Ramos (cell line): ENCODE measurements at regions not wholly inside any gene's neighbourhood (a gene's known extent, or its start where the extent isn't known, plus 50 kb on each side); places are given as distances from the start of the nearest gene placed in this dataset.

ENCODE experiments used
- in situ Hi-C: fragments of 300-500 bp; cut with MboI; formaldehyde crosslinking; loops from one replicate; pipeline ENCODE4 v1.14.3; 2022; ENCODE audit warnings: low sequenced_read_pairs; ENCODE audit not compliant: unreplicated experiment

DNA sequence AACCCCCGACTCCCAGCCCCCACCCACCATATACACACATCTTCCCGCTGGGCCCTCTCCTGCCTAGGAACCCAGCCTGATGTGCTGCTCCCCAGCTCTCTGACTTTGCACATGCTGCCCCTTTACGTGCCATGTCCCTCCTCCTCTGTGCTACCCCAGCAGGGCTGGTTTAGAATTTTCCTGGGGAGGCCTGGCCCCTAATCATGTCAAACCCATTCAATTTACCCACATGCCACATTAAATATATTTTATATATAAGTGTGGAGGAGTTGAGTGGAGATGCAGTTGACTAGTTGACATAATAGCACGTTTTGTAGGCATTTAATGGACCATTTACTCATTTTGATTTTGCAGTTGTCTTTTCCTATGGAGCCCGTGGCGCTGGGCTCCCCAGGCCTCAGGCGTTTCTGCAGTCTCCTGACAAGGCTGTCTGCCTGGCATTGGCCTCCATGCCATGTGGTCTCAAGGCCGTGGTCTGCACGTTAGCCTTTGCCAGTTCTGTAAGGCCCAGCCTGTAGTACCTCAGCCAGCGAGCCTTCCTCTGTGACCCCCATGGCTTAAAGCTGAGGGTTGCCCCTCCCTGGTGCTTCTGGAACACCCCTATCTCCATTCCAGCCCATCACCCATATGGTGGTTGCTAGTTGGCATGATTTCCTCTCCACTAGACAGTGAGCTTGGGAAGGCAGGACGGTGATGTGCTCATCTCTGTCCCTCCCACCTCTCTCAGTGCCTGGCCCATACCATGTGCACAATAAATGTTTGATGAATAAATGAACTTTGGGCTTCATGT lies 155.8 kb downstream of the TLE3 start:
- in situ Hi-C loops, result no loop called here

DNA sequence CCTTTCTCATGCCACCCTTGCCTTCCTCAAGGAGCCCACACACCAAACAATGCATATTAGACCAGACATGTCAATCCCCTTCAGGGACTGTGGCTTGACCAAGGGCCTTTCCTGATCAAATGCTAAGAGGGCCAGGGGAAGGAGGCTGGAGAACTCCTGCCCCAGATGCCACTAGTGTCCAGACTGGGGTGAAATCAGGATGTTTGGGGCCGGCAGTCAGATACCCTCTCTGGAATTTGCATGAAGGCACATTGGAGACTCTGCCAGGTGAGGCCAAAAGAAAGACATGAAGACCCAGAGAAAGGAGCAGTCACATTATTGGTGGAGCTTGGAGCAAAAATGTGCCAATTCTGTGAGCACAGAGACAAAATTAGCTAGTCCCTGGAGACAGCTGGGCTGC lies 154.1 kb downstream of the TLE3 start:
- in situ Hi-C loops, result no loop called here

DNA sequence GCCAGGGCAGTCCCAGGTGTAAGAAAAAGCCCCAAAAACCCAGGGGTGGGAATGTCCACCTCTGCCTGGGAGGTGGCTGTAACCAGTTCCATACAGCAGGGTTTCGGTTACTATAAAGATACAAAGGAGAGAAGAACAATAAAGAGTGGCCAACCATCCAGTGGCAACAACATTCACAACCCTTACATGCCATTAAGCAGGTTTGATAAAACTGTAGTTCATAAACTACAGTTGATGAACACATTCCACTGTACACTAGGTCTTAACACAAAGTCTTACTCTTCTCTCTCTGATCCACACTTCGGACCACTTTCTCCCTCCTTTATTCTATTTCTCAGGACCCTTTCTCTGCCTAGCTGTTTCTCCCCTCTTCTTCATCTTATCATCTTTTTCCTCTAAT lies 152.0 kb downstream of the TLE3 start:
- in situ Hi-C loops, result no loop called here

DNA sequence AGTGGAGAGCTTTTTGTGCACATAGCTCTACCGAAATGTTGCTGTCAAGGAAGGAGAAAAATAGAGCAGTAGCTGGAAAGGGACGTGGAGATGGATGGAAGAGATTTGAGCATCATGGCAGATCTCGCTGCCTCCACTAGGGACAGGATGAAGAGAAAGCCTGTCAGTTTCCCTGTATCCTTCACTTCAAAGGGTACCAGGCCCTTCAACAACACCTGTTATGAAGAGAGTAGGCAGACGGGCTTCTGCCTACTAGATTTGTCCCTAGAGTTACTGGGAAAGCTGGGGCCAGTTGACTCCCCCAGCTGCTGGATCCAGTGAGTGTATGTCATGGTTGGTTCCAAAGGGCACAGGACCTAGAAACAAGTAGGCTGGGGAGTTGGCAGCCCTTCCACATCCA lies 150.8 kb downstream of the TLE3 start:
- in situ Hi-C loops, result no loop called here

DNA sequence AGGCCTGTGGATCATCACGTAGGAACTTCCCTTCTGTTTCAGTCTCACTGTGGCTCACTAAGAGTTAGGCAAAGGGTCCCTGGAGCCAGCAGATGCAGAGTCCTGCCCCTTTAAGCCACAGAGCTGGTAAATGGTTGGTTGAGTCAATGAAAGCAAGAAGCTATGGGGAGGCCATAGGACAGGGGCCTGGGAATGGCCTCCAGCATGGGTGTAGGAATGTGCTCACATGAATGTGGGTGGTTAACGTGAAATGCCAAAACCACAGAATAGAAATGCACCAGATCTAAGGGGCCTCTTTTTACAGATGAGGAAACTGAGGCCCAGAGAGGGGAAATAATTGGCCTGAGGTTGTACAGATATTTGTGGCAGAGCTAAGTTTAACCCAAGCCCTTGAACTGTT lies 150.3 kb downstream of the TLE3 start:
- in situ Hi-C loops, result no loop called here

DNA sequence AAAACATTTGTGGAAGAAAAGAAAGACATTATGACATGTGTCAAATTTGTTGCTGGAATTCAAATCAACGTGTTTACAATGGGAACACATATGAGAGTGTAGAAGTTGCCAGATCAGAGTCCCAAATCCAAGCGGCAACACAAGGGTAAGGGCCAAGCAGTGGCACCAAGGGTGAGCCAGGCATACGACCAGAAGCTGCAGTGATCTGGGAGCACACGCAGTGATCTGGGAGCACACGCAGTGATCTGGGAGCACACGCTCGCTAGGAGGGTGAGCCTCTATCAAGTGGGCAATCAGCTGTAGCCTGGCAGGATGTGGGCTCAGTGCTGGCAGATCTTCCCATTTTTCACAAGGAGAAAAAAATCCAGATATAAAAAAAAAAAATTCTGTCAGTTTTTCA lies 148.2 kb downstream of the TLE3 start:
- in situ Hi-C loops, result no loop called here

DNA sequence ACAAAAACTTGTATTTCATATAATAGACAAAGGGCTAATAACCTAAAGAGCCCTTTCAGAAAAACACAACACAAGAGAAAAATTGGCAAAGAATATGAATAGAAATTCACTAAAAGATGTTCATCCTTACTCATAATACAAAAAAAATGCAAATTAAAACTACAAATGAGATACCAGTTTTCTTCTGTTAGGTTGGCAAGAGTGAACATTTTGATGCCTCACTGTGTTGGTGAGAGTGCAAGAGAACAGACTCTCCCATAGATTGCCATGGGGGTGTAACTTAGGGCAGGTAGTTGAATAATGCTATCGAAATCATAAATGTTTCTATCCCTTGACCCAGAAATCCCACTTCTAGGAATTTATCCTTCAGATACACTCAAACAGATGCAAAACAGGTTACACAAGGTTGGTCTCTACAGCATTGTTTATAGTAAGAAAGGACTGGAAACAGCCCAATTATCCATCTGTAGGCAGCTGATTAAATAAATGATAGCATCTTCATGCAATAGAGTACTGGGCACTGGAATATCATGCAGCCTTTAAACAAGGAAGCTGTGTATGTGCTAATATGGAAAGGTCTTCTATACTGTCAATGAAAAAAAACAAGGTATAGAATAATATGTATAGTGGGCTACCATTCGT lies 146.3 kb downstream of the TLE3 start:
- in situ Hi-C loops, result no loop called here

DNA sequence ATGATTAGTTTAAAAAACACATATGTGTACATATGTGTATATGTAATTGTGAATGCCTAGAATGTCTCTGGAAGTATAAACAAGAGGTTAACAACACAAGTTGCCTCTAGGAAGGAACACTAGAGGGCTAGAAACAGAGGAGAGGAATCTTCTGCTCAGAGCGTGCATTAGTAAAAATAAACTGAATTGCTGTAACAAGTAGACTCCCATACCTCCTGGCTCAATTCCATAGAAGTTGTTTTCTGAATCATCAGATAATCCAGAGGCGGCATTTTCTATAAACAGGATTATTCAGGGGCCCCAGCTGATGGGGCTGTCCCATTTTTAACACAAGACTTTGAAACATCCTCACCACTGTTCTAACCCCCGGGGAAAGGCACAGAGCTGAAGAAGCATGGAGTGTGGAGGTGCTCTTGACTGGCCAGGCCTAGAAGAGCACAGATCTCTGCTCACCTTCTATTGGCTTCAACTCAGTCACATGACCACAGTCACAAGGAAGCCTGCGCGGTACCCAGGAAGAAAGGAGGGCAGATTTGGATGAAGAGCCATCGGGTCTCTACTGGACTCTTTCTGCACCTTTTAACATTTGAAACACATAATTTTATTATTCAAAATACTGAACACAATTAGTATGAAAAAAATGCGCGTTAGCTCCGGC lies 145.7 kb downstream of the TLE3 start:
- in situ Hi-C loops, result no loop called here

DNA sequence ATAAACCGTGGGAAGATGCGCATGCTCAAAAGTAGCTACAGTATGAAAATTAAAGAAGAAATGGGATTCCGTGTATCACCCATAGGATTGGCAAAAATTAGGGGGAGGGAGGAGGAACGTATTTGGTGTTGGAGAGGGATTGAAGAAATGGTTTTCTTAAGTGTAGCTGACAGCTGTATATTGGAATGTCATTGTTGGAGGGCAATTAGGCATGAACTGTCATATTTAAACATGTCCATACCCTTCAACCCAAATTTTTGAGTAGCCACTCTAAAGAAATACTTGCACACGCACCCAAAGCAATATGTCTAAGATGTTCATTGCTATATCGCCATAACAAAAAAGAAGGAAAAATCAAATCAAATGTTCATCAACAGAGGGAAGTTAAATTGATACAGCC lies 144.7 kb downstream of the TLE3 start:
- in situ Hi-C loops, result no loop called here

DNA sequence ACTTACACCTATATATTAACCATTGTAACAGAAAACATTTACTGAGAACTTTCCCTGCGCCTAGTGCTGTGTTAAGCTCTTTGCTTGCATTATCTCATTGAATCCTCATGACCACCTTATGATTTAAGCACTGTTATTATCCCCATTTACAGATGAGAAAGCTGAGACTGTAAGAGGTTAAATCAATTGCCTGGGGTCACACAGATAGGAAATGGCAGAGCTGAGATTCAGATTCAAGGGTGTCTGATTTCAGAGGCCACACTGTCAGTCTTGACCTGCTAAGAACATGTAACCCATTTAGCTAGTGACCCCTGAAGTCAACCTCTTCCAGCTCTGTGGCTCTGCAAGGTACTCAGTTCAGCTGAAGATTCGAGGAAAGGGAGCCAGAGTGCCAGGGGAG lies 143.9 kb downstream of the TLE3 start:
- in situ Hi-C loops, result no loop called here

DNA sequence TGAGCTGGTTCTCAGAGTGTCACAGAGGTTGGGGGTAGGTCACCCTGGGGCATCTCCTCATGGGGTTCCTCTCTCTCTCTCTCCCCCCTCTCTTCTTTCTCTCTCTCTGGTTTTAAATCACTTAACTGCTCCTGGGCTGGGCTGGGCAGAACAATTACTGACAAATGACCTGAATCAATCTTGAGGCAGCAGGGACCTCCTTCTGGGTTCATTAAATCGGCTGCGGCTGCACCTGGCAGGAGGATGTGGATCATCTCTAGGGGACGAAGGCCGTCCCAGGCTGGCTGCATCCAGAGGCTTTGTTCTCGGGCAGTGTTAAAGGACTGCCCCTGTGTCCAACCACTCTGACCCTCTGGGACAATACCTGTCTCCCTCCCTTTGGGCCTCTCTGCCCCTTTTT lies 143.1 kb downstream of the TLE3 start:
- in situ Hi-C loops, result no loop called here

DNA sequence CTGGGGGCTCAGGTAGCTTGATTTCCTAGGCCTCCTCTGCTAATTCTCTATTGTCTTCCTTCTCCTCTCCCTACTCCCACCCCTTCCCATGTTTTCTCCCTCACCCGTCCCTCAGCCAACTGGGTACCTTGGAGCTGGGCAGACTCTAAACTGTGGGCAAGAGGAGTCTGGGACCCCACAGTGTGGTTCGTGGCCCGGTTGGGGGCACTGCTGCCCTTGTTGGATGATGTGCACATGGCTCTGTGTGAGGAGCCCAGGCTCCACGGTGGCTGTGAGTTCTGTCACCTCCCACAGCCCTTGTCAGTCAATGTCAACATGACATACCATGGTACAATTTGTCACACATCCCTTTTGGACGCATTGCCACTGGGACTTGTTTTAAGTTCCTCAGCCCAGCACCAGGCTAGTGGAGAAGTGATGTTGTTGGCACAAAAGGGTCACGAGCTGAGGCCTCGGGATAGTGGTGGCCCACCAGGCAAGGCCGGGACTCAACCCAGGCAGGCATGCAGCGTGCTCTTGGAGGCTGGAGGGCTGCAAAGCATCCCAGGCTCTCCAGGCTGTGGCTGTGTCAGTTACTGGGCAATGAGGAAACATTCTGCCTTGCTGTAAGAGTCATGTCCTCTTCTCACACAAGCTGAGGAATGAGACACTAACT lies 142.3 kb downstream of the TLE3 start:
- in situ Hi-C loops, result no loop called here

DNA sequence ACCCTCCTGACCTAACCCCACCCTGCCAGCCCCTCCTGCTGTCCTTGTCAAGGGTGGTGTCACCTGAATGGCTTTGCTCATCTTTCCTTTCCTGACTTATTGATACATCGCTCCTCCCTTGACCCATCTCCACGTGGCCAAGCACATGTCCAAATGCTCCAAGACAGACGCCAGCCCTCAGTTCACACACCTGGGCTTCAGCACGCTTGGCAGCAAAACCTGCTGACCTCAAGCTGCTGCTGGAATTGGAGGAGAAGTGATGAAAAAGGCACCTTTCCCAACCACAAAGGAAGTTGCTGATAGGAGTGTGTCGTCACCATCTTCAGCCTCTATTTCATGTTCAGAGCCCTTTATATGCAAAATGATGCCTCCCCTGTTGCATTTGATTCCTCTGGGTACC lies 141.3 kb downstream of the TLE3 start:
- in situ Hi-C loops, result no loop called here

DNA sequence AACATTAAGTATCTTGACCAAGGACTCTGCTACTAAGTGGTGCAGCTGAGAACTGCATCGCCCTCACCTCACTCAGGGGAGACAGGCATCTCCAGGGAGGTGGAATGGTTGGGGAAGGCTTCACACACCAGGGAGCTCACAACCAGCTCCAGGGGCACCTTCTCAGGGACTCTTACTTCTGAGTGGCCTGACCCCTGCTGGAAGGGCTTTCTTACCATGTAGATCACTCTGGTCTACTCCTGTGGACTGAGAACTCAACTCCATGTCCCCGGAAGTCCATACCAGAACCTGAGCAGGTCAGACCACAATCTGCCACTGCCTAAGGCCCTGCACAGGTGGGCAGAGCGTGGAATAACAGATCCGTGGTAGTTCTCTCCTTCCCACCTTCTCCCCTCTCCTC lies 140.5 kb downstream of the TLE3 start:
- in situ Hi-C loops, result no loop called here

DNA sequence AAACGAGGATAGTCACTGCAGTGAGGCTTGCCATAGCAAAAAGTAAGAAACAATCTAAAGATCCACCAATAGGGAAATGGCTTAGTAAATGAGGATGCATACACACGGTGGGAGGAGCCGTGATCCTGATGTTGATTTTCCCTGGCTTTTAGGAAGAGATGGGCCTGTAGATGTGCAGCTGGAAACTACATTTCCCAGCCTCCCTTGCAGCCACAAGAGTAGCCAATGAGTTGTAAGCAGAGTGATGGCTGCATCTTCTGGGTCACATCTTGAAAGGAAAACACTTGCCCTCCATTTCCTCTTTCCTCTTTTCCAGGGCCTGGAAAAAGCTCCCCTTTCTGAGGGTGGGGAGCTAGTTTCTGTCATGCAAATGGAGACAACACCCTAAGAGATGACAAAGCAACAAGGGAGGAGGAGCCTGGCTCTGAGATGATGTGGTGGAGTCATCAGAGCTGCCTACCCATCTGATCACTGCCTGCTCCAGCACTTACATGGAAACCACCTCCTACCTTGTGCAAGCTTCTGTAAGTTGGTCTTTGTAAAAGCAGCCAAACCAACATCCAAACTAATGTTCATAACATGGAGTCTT lies 139.1 kb downstream of the TLE3 start:
- in situ Hi-C loops, result no loop called here

DNA sequence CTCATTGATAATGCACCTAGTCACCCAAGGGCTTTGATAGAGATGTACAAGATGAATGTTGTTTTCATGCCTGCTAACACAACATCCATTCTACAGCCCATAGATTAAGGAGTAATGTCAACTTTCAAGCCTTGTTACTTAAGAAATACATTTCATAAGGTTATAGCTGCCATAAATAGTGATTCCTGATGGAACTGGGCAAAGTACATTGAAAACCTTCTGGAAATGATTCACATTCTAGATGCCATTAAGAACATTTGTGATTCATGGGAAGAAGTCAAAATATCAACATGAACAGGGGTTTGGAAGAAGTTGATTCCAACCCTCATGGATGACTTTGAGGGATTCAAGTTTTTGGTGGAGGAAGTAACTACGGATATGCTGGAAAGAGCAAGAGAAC lies 135.2 kb downstream of the TLE3 start:
- in situ Hi-C loops, result no loop called here

DNA sequence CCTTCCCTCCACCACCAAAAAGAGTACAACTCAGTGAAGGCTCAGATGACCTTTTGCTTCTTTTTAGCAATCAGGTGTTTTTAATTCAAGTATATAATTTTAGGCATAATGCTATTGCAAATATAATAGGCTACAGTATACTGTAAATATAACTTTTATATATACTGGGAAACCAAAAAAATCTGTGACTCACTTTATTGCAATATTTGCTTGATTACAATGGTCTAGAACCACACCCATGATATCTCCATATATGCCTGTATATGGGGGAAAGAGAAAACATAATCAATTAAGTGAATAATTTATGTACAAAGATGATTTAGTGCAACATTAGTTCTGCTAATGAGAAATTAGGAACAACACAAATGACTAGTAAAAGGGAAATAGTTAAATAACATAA lies 134.3 kb downstream of the TLE3 start:
- in situ Hi-C loops, result no loop called here

DNA sequence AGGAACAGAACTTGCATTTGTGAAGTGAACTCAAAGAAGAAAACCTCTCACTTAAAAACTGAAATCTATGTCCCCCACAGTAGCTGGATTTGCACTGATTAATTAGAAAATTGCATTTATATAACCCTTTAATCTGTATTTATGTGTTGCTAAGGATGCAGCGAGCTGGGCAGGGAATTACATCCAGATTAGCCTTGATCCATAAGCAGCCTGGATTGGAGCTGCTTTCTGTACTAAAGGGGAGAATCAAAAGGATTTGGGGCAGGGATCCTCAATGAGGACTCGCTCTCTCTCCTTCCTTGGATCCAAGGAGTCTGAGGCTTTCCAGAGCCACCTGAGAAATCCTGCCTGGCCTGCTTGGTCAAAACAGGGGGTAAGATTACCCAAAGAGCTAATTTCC lies 125.9 kb downstream of the TLE3 start:
- in situ Hi-C loops, result no loop called here

DNA sequence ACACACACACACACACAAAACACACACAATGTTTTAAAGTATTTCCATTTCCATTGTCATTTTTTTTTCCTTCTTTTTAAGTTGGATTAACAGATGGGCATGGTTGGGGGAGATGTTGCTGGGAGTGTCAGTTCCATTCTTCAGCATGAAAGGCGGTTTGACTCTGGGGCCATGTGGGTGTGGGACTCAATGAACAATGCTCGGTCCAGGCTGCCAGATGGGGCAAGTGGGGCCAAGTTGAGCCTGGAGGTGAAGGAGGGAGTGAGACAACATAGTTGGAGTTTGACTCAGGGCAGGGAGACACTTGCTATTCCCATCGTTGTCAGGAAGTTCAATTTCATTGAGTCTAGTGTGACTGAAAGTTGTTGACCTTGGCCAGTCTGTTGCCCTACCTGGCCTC lies 125.3 kb downstream of the TLE3 start:
- in situ Hi-C loops, result no loop called here

DNA sequence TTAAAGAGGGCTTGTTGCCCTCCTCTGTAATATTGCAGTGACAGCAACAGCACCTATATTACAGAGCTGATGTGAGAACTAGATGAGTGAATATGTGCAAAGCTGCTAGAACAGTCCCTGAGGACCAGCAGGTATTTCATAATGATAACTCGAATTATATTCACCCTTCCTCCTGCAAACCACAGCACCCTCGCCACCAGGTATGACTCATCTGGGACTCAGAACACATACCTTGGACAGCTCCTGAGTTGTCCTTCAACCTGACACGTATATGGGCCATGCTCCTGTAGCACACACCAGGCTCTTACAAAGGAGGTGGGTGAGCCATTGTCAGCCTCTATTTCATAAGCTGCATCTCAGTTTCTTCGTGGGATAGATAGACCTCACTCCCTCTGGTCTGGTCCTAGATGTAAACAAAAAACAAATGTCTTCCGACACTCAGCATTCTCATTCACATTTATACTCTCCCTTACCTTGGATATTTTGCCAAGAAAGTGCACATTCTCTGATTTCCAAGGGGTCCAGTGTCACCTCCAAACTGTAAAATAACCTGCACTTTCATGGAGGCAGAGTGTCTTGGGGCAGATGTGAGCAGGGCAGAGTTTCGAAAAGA lies 124.5 kb downstream of the TLE3 start:
- in situ Hi-C loops, result no loop called here
